ENCODE measurements at regions not wholly inside any gene's neighbourhood (a gene's known extent, or its start where the extent isn't known, plus 50 kb on each side); places are given as distances from the start of the nearest gene placed in this dataset.

GRCh38 chr22:22396741-22397291, 111.7 kb downstream of the ZNF280B start:
- DNase-seq: no peak

GRCh38 chr22:22397292-22397870, 111.2 kb downstream of the ZNF280B start:
- no peak for DNase-seq

GRCh38 chr22:22397875-22398524, 110.5 kb downstream of the ZNF280B start:
- DNase-seq: no peak

- no peak for DNase-seq
These were observed 109.8 kb downstream of the ZNF280B start for GRCh38 chr22:22398530-22399327.

GRCh38 chr22:22400099-22400498, 108.4 kb downstream of the ZNF280B start:
- no peak for DNase-seq

- DNase-seq: no peak
These were observed 107.6 kb downstream of the ZNF280B start for GRCh38 chr22:22400964-22401363.

- DNase-seq: no peak
These were observed 107.2 kb downstream of the ZNF280B start for GRCh38 chr22:22401381-22401780.

- DNase-seq: no peak
These were observed 105.2 kb downstream of the ZNF280B start for GRCh38 chr22:22403306-22403705.

- DNase-seq: no peak
These were observed 104.8 kb downstream of the ZNF280B start for GRCh38 chr22:22403771-22404170.

GRCh38 chr22:22404598-22405284, 103.8 kb downstream of the ZNF280B start:
- no peak for DNase-seq

GRCh38 chr22:22406445-22407027, 102.0 kb downstream of the ZNF280B start:
- DNase-seq: no peak

- DNase-seq: no peak
These were observed 101.5 kb downstream of the ZNF280B start for GRCh38 chr22:22407061-22407460.

GRCh38 chr22:22408269-22408668, 100.3 kb downstream of the ZNF280B start:
- no peak for DNase-seq

- DNase-seq: no peak
These were observed 99.5 kb downstream of the ZNF280B start for GRCh38 chr22:22408731-22409696.

GRCh38 chr22:22410121-22410520, 98.4 kb downstream of the ZNF280B start:
- DNase-seq: no peak

GRCh38 chr22:22410677-22411076, 97.9 kb downstream of the ZNF280B start:
- DNase-seq: no peak

- no peak for DNase-seq
These were observed 94.3 kb downstream of the ZNF280B start for GRCh38 chr22:22414266-22414665.

GRCh38 chr22:22417495-22418162, 90.9 kb downstream of the ZNF280B start:
- no peak for DNase-seq

GRCh38 chr22:22418163-22418549, 90.4 kb downstream of the ZNF280B start:
- no peak for DNase-seq

- DNase-seq: no peak
These were observed 89.6 kb downstream of the ZNF280B start for GRCh38 chr22:22418957-22419356.

GRCh38 chr22:22420580-22420979, 88.0 kb downstream of the ZNF280B start:
- no peak for DNase-seq

Data from NCI-H446 treated with DMSO at 0.1 percent for 48 hours (cell line).